ENCODE measurements at regions not wholly inside any gene's neighbourhood (a gene's known extent, or its start where the extent isn't known, plus 50 kb on each side); places are given as distances from the start of the nearest gene placed in this dataset.

DNA sequence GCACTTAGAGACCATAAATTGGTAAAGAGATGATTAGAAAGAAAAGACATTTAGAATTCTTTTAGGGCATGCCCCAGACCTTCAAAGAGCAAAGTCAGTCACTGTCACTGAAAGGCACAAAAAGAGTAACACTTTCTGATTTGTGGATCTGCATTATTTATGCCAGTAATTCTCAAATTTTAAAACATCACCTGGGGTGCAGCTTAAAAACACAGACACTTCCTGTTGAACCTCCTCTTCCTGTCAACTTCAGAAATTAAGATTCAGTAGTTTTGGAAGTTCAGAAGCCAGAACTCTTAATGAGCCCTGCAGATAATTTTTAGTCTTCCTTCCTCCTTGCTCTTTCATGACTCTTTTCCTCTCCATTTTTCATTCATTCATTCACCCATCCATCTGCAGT is 137.5 kb downstream of the NRN1 start:
- Histone ChIP-seq H3K36me3 (ENCODE audit: insufficient read depth, low read length) (no peaks in the 10 kb centered on the region), H3K4me3 (ENCODE audit: low read length) (no peak overlapping the region), H3K9me3 (ENCODE audit: control insufficient read depth in 1 of 2, insufficient read depth in 1 of 2, low read length in 2 of 2) (no peaks in the 10 kb centered on the region), H3K27ac (ENCODE audit: low read depth in 1 of 2, low read length in 2 of 2) (peak overlapping the region in 1 of 2 donors; percentile 65), H3K27me3 (ENCODE audit: control insufficient read depth in 1 of 2, insufficient read depth in 2 of 2, low read length in 2 of 2) (no peaks in the 10 kb centered on the region), H3K4me1 (ENCODE audit: insufficient read depth, low read length) (peaks cover 29% of the 10 kb centered on the region)
- Mint-ChIP-seq H3K27me3 (no peaks in the 10 kb centered on the region), H3K4me3 (peak overlapping the region; percentile 62), H3K4me1 (ENCODE audit: low read depth) (peaks cover 64% of the 10 kb centered on the region), H3K36me3 (ENCODE audit: low read depth) (peaks cover 11% of the 10 kb centered on the region), H3K9me3 (peaks cover 13% of the 10 kb centered on the region), H3K27ac (peak overlapping the region; percentile 83)
- intact Hi-C loops (cut with DNase I, micrococcal nuclease), result loop anchor here in 1 of 2 experiments (5.0 kb wide), 1 partner anchor 128 kb away; no protein-coding TSS in a partner anchor
- ChIA-PET POLR2A (interaction anchor here (0.7 to 1.4 kb wide), 4 partner anchors 18 to 398 kb away, joined by 3 to 5 read pairs (median 4); no protein-coding TSS in a partner anchor), CTCF (interaction anchor here (1.4 kb wide), 1 partner anchor 20 kb away, joined by 4 read pairs; no protein-coding TSS in a partner anchor)
- TF ChIP-seq, protein P1, sequence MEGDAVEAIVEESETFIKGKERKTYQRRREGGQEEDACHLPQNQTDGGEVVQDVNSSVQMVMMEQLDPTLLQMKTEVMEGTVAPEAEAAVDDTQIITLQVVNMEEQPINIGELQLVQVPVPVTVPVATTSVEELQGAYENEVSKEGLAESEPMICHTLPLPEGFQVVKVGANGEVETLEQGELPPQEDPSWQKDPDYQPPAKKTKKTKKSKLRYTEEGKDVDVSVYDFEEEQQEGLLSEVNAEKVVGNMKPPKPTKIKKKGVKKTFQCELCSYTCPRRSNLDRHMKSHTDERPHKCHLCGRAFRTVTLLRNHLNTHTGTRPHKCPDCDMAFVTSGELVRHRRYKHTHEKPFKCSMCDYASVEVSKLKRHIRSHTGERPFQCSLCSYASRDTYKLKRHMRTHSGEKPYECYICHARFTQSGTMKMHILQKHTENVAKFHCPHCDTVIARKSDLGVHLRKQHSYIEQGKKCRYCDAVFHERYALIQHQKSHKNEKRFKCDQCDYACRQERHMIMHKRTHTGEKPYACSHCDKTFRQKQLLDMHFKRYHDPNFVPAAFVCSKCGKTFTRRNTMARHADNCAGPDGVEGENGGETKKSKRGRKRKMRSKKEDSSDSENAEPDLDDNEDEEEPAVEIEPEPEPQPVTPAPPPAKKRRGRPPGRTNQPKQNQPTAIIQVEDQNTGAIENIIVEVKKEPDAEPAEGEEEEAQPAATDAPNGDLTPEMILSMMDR (IDR thresholded peaks at IDR 0.05), result no peak
- ATAC-seq (ENCODE audit: poor library complexity) (peak; percentile 19), DNase-seq (peak in 1 of 14 experiments; percentile 47)

GRCh38 chr6:5866547-5867051 is 140.1 kb downstream of the NRN1 start:
- TF ChIP-seq, protein P1 (IDR thresholded peaks at IDR 0.05), result no peak
- peak overlapping the region; percentile 54 to 86 for H3K27ac ChIP-seq (ENCODE audit: low read depth in 1 of 2, low read length in 2 of 2)
- Mint-ChIP-seq H3K27me3 (no peaks in the 10 kb centered on the region), H3K4me1 (ENCODE audit: low read depth) (peaks cover 57% of the 10 kb centered on the region), H3K36me3 (ENCODE audit: low read depth) (peaks cover 5% of the 10 kb centered on the region), H3K9me3 (peaks cover 7% of the 10 kb centered on the region), H3K4me3 (peak overlapping the region; percentile 83), H3K27ac (peak overlapping the region; percentile 92)
- peaks cover 29% of the 10 kb centered on the region for H3K4me1 ChIP-seq (ENCODE audit: insufficient read depth, low read length)
- no peaks in the 10 kb centered on the region for H3K36me3 ChIP-seq (ENCODE audit: insufficient read depth, low read length)
- ChIA-PET POLR2A (interaction anchor here (0.5 to 1.6 kb wide), 5 partner anchors 15 to 747 kb away, joined by 3 to 4 read pairs (median 4); no protein-coding TSS in a partner anchor), CTCF (interaction anchor here (1.0 kb wide), 1 partner anchor 204 kb away, joined by 3 read pairs; no protein-coding TSS in a partner anchor)
- H3K27me3 ChIP-seq (ENCODE audit: control insufficient read depth in 1 of 2, insufficient read depth in 2 of 2, low read length in 2 of 2), result no peaks in the 10 kb centered on the region
- H3K4me3 ChIP-seq (ENCODE audit: low read length), result peak overlapping the region; percentile 47
- H3K9me3 ChIP-seq (ENCODE audit: control insufficient read depth in 1 of 2, insufficient read depth in 1 of 2, low read length in 2 of 2), result no peaks in the 10 kb centered on the region
- ATAC-seq (ENCODE audit: poor library complexity) (peak; percentile 69), DNase-seq (peak in 7 of 14 experiments; percentile 7 to 65 (median 31))
- intact Hi-C loops (cut with DNase I, micrococcal nuclease), result loop anchor here in 1 of 2 experiments (5.0 kb wide), 1 partner anchor 131 kb away; no protein-coding TSS in a partner anchor

GRCh38 chr6:5865506-5866031 is 141.2 kb downstream of the NRN1 start:
- ChIA-PET CTCF (no interaction called here), POLR2A (interaction anchor here (0.5 to 0.6 kb wide), 2 partner anchors 63 to 146 kb away, joined by 3 read pairs; no protein-coding TSS in a partner anchor)
- intact Hi-C loops (cut with DNase I, micrococcal nuclease), result loop anchor here in 1 of 2 experiments (5.0 kb wide), 1 partner anchor 132 kb away; no protein-coding TSS in a partner anchor
- DNase-seq (peak in 2 of 14 experiments; percentile 27 to 47), ATAC-seq (ENCODE audit: poor library complexity) (peak; percentile 26)
- Histone ChIP-seq H3K4me1 (ENCODE audit: insufficient read depth, low read length) (peaks cover 29% of the 10 kb centered on the region), H3K4me3 (ENCODE audit: low read length) (no peak overlapping the region), H3K27ac (ENCODE audit: low read depth in 1 of 2, low read length in 2 of 2) (peak overlapping the region in 1 of 2 donors; percentile 86), H3K36me3 (ENCODE audit: insufficient read depth, low read length) (no peaks in the 10 kb centered on the region), H3K9me3 (ENCODE audit: control insufficient read depth in 1 of 2, insufficient read depth in 1 of 2, low read length in 2 of 2) (no peaks in the 10 kb centered on the region), H3K27me3 (ENCODE audit: control insufficient read depth in 1 of 2, insufficient read depth in 2 of 2, low read length in 2 of 2) (no peaks in the 10 kb centered on the region)
- Mint-ChIP-seq H3K4me3 (peak overlapping the region; percentile 39), H3K36me3 (ENCODE audit: low read depth) (peaks cover 5% of the 10 kb centered on the region), H3K4me1 (ENCODE audit: low read depth) (peaks cover 56% of the 10 kb centered on the region), H3K27ac (peak overlapping the region; percentile 92), H3K9me3 (peaks cover 7% of the 10 kb centered on the region), H3K27me3 (no peaks in the 10 kb centered on the region)
- TF ChIP-seq, protein P1 (IDR thresholded peaks at IDR 0.05), result no peak

All from CD4-positive, alpha-beta T cell (primary cell).